Loucy (cell line): ENCODE measurements at regions not wholly inside any gene's neighbourhood (a gene's known extent, or its start where the extent isn't known, plus 50 kb on each side); places are given as distances from the start of the nearest gene placed in this dataset.

Experiments
- H2AFZ ChIP-seq: fragments of 200-600 bp; sonication (generic); 2 replicates; pipeline ENCODE4 v1.6.0; 2016; ENCODE audit warnings: antibody characterized with exemption, mild to moderate bottlenecking, low read length, moderate library complexity
- H3F3A ChIP-seq: fragments of 200-600 bp; 2 replicates; pipeline ENCODE4 v1.6.0; 2016; ENCODE audit warnings: antibody characterized with exemption, low read depth, mild to moderate bottlenecking
- H3K27me3 ChIP-seq: fragments of 200-600 bp; sonication (generic); 2 replicates; pipeline ENCODE4 v1.6.1; 2014; ENCODE audit warnings: low read length, mild to moderate bottlenecking; ENCODE audit not compliant: insufficient read depth, poor library complexity, severe bottlenecking
- H3K36me3 ChIP-seq: fragments of 200-600 bp; sonication (generic); 2 replicates; pipeline ENCODE4 v1.6.1; 2016; ENCODE audit warnings: low read length; ENCODE audit not compliant: insufficient read depth
- H3K4me1 ChIP-seq: fragments of 200-600 bp; sonication (generic); 2 replicates; pipeline ENCODE4 v1.5.1; 2014; ENCODE audit warnings: low read length, mild to moderate bottlenecking; ENCODE audit not compliant: insufficient read depth, poor library complexity, severe bottlenecking
- H3K4me2 ChIP-seq: fragments of 200-600 bp; sonication (generic); 2 replicates; pipeline ENCODE4 v1.6.0; 2014; ENCODE audit warnings: antibody characterized with exemption, low read length, low read depth, mild to moderate bottlenecking; ENCODE audit not compliant: poor library complexity, severe bottlenecking
- H3K4me3 ChIP-seq: fragments of 200-600 bp; sonication (generic); 2 replicates; pipeline ENCODE4 v1.5.1; 2014; ENCODE audit warnings: low read length, mild to moderate bottlenecking, mixed read lengths; ENCODE audit not compliant: poor library complexity, severe bottlenecking
- H3K79me2 ChIP-seq: fragments of 200-600 bp; sonication (generic); 2 replicates; pipeline ENCODE4 v1.6.1; 2014; ENCODE audit warnings: low read length; ENCODE audit not compliant: insufficient read depth
- H3K9ac ChIP-seq: fragments of 200-600 bp; sonication (generic); 2 replicates; pipeline ENCODE4 v1.6.0; 2014; ENCODE audit warnings: mild to moderate bottlenecking, low read depth, low read length, moderate library complexity; ENCODE audit not compliant: poor library complexity, severe bottlenecking
- H3K9me2 ChIP-seq: fragments of 200-600 bp; sonication (generic); replicated peaks from 2 replicates; pipeline ENCODE4 v1.6.1; 2016; ENCODE audit warnings: low read depth, low read length, mixed read lengths
- H3K9me3 ChIP-seq: fragments of 200-600 bp; sonication (generic); 2 replicates; pipeline ENCODE4 v1.6.1; 2014; ENCODE audit warnings: mild to moderate bottlenecking, antibody characterized with exemption, low read length, low read depth; ENCODE audit not compliant: insufficient read depth
- H4K20me1 ChIP-seq: fragments of 200-600 bp; sonication (generic); 2 replicates; pipeline ENCODE4 v1.6.0; 2014; ENCODE audit warnings: antibody characterized with exemption, low read length, mild to moderate bottlenecking; ENCODE audit not compliant: insufficient read depth, poor library complexity, severe bottlenecking
- CTCF ChIP-seq: fragments of 200-600 bp; sonication (generic); conservative IDR thresholded peaks from 2 replicates; pipeline ENCODE4 v1.5.1; 2014; ENCODE audit warnings: mild to moderate bottlenecking, antibody characterized with exemption, low read length
- EZH2phosphoT487 ChIP-seq: fragments of 200-600 bp; IDR thresholded peaks from 2 replicates; pipeline ENCODE4 v1.6.1; 2018; ENCODE audit warnings: antibody characterized with exemption, mild to moderate bottlenecking, moderate library complexity, borderline replicate concordance

GRCh38 chr6:137764464-137764863, 102.6 kb upstream of the TNFAIP3 start:
- H3K27me3 ChIP-seq = no peaks in the 10 kb centered on the region
- no peaks in the 10 kb centered on the region for H3K36me3 ChIP-seq
- peaks cover 59% of the 10 kb centered on the region for H3K4me1 ChIP-seq
- H3K9ac ChIP-seq = no peak overlapping the region
- H3K4me2 ChIP-seq = no peak overlapping the region
- no peaks in the 10 kb centered on the region for H4K20me1 ChIP-seq
- no peak for TF ChIP-seq CTCF
- TF ChIP-seq EZH2phosphoT487 = no peak
- H2AFZ ChIP-seq = no peak overlapping the region
- no peaks in the 10 kb centered on the region for H3K79me2 ChIP-seq
- no peaks in the 10 kb centered on the region for H3K9me3 ChIP-seq
- no peak overlapping the region for H3K4me3 ChIP-seq
- H3K9me2 ChIP-seq = no peaks in the 10 kb centered on the region
- peaks cover 9% of the 10 kb centered on the region for H3F3A ChIP-seq

- Histone ChIP-seq H3K4me3 (no peak overlapping the region), H3K4me1 (peaks cover 65% of the 10 kb centered on the region), H3K9me2 (no peaks in the 10 kb centered on the region)
Observed at GRCh38 chr6:137765059-137765458, 102.0 kb upstream of the TNFAIP3 start.

GRCh38 chr6:137766596-137767370, 100.3 kb upstream of the TNFAIP3 start:
- peaks cover 9% of the 10 kb centered on the region for H3F3A ChIP-seq
- no peak overlapping the region for H3K9ac ChIP-seq
- H3K79me2 ChIP-seq = no peaks in the 10 kb centered on the region
- no peak overlapping the region for H3K4me3 ChIP-seq
- H3K36me3 ChIP-seq = no peaks in the 10 kb centered on the region
- H3K4me1 ChIP-seq = peaks cover 64% of the 10 kb centered on the region
- no peak overlapping the region for H2AFZ ChIP-seq
- H3K9me2 ChIP-seq = no peaks in the 10 kb centered on the region
- H4K20me1 ChIP-seq = no peaks in the 10 kb centered on the region
- TF ChIP-seq EZH2phosphoT487 (no peak), CTCF (no peak)
- H3K4me2 ChIP-seq = no peak overlapping the region
- H3K9me3 ChIP-seq = no peaks in the 10 kb centered on the region
- no peaks in the 10 kb centered on the region for H3K27me3 ChIP-seq

More at GRCh38 chr6:137765059-137765458, 102.0 kb upstream of the TNFAIP3 start:
- no peak for TF ChIP-seq EZH2phosphoT487
- no peak for TF ChIP-seq CTCF
- no peaks in the 10 kb centered on the region for H3K36me3 ChIP-seq
- no peak overlapping the region for H3K4me2 ChIP-seq
- no peak overlapping the region for H3K9ac ChIP-seq
- no peaks in the 10 kb centered on the region for H3K79me2 ChIP-seq
- no peaks in the 10 kb centered on the region for H3K27me3 ChIP-seq
- peaks cover 9% of the 10 kb centered on the region for H3F3A ChIP-seq
- no peaks in the 10 kb centered on the region for H4K20me1 ChIP-seq
- no peak overlapping the region for H2AFZ ChIP-seq
- no peaks in the 10 kb centered on the region for H3K9me3 ChIP-seq
